GM19397 (cell line): ENCODE measurements at regions not wholly inside any gene's neighbourhood (a gene's known extent, or its start where the extent isn't known, plus 50 kb on each side); places are given as distances from the start of the nearest gene placed in this dataset.

Source experiments
- ATAC-seq: cut with Tn5 transposase; IDR thresholded peaks from one replicate; pipeline ENCODE4 v1.9.1; 2021; ENCODE audit warnings: mild to moderate bottlenecking, moderate library complexity; ENCODE audit not compliant: unreplicated experiment

DNA sequence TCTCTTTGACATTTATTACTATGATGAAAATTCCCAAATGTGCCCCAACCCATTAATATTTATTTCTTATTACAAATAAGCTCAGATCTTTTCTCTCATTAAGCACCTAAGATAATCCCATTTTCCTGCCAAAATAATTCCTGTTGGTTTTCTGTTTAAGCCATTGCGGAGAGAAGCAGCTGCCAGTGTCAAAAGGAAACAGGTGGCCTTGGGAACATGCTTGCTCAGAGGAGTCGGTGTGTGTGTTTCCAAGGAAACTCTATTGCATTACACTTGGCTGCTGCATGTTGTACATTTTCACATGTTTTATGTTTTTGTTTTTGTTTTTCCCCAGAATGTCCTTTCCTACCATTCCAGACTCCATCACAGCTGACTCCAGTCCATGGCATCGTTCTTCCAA lies 56.4 kb downstream of the CD24 start:
- no peak for ATAC-seq

DNA sequence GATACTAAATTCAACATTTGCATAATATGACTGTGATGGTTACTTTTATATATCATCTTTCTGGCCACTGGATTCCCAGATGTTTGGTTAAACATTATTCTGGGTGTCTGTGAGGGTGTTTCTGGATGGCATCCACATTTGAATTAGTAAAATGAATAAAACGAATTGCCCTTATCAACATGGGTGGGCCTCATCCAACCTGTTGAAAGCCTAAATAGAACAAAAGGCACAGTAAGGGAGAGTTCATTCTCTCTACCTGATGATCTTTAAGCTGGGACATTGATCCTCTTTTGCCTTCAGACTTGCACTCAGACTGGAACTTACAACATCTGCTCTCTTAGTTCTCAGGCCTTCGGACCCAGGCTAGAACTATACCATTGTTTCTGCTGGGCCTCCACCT lies 57.6 kb downstream of the CD24 start:
- no peak for ATAC-seq

DNA sequence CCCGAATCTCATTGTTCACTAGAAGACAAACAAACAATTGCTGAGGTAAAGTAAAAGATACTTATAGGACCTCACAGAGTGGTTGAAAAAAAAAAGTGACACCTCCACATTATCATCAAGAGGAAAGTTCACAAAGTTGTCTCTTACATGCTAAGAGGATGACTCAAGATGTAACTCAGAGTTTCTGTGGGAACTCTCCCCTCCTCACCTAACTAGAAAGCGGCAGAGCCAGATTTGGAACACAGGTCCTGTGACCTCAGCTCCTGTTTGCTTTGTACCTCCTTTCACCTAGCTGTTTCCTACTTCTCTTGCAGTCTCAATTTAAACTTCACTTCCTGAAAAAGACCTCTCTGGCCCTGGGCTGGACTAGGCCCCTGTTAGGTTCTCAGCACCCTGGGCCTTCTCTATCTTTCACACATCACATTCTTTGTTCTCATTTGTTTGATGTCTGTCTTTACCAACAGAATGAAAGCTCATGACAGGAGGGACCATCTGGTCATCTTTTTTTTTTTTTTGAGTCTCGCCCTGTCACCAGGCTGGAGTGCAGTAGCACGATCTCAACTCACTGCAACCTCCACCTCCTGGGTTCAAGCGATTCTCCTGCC lies 60.8 kb downstream of the CD24 start:
- no peak for ATAC-seq

DNA sequence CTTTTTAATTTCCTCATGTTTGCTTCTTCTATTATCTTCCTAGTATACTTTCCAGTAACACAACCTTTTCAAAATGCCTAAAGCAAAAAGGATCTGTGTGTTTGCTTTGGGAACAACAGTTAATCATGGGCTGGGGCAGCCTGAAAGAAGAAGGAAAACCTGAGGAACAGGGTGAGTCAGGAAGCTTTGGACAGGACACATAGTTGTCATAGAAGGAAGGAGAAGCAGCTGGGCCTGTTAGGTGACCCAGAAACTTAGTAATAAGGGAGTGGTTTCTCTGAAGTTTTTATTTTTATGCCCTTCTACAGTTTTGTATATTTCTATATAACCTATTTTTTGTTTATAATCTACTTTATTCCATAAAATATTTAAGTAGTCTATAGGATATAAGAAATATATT lies 61.4 kb downstream of the CD24 start:
- ATAC-seq, result no peak

DNA sequence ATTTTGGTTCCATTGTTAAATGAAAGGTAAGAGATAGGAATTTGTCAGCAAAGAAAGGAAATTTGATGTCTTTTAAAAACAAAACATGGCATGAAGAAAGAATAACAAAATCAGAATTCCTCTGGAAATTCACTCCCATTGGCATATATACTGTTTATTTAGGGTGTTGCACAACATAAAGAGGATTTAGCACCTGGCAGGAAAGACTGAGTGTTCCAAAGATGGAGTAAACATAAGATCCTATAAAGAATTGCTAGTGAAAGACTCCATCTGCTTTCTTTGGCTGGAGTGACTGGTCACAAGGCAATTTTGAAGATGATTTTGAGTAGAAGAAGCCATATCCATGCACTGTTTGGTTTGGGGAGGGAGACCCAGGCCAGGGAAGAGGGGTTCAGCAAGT lies 62.4 kb downstream of the CD24 start:
- ATAC-seq, result no peak

DNA sequence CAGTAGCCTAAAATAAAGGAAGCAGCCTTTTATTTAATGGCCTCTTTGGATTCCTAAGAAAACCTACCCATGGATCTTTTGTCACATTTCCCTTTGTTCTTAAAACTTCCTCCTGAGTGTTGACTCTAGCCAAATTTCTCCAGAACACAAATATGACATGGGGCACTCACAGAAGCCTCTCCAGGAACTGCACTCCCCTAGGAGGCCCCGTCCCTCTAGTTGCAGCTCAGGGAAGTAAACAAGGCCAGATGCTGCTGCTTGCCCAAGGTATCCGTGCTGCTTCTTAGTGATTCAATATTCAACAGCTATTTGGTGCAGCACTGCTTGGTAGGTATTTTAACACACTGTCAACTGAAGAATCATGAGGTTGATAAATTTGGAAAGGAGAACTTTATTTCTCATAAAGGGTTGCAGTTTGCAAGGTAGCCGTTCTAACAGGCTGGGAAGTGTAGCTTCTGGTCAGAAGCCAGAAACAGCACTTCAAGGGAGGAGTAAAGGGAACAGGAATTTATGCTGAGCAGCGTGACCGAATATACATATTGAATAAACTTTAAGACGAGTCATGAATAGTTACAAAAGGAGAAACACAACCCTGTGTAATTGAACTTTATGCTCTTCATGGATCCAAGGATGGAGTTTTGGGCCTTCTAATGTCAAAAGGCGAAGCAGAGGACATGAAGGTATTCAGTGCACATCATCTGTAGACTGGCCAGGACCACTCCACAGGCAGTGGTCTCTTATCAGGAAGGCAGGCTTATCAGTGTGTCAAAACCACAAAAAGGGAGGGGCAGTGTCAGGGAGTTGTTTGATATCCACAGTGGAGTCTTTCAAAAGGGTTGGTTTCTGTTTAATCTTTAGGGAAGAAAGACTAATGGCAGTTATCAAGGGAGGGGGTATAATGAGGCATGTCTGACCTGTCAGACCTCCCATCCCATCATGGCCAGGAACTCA lies 63.3 kb downstream of the CD24 start:
- ATAC-seq, result no peak

DNA sequence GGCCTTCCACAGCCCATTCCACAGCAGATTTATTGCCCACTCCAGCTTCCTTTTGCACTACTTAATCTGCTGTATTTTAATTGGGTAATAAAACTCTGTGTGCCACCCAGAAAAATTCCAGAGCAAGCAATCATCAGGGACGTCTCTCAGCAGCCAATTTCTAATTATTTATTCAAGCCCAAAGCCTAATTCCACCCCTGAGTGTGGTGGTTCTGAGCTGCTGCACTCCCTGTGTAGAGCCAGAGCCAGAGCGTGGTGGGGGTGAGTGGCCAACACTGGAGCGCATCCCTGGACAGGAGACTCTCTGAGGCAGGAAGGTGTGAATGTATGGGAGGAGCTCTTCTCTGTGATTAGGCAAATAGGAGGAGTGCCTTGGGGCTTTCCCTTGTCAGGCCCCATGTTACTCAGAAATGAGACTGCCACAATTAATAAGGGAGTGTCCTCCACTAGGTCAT lies 66.1 kb downstream of the CD24 start:
- no peak for ATAC-seq

DNA sequence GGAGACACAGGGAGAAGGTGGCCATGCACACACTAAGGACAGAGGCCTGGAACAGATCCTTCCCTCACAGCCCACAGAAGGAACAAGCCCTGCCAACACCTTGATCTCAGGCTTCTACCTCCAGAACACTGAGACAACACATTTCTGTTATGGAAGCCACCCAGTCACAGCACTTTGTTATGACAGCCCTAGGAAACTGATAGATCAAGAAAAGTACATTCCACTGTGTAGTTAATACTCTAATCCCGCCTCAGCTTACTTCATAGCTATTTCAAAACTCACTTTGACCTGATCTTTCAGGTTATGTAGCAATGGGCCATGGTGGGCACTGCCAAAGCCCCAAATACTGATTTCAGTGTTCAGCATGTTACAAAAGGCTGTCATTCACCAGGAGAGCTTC lies 66.8 kb downstream of the CD24 start:
- ATAC-seq, result no peak

DNA sequence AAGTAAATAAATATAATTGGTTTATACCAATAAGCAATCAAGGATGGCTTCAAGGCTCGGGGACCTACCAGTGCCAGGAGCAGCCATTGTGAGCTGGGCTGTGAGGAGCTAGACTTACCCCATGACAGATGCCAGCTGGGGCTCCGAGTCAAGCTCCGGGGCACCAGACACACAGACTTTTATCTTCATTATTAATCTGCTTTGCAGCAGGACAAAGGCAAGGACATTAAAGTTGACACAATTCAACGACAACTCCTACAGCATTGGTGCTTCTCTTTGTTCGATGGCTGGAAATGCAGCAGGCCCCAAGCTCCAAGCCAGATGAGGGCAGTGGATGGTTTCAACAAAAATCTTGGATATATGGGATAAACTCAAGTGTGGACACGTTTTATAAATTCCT lies 68.3 kb downstream of the CD24 start:
- no peak for ATAC-seq

DNA sequence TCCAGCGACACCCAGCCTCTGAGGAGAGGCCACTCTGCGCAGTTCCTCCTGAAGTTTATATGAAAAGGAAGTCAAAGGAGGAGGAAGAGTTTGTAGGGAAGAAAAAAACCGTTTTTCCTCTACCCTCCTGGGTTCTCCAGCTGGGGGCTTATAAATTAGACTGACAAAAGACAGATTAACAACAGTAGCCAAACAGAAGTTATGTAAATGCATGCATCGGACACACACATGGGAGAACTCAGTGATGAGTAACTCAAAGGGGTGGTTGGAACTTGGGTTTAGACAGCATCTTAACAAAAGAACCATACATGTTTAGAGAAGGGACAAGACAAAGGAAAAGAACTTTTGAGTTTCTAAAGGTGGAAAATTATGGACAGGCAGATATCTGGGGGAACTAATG lies 71.2 kb downstream of the CD24 start:
- no peak for ATAC-seq

DNA sequence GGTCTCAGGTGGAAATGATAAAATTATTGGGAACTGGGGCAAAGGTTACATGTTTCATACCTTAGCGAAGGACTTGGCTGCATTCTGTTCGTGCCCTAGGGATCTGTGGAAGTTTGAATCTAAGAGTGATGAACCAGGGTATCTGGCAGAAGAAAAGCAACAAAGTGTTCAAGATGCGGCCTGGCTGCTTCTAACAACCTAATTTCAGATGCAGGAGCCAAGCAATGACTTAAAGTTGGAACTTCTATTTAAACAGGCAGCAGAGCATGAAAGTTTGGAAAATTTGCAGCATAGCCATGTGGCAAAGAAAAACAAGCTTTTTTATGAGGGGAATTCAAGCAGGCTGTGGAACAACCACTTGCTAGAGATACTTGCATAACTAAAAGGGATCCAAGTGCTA lies 73.5 kb downstream of the CD24 start:
- no peak for ATAC-seq

DNA sequence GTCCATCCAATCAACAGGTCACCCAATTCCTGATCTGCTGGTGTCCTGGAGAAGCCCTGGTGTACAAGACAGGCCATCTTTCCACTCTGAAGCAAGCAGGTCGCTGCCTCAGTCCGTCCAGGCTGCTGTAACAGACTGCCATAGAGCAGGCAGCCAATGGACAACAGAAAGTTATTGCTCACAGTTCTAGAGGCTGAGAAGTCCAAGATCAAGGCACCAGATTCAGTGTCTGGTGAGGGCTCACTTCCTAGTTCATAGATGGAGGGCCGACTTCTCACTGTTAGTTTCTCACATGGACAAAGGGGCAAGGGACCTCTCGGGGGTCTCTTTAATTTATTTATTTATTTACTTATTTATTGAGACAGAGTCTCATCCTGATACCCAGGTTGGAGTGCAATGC lies 74.8 kb downstream of the CD24 start:
- no peak for ATAC-seq

DNA sequence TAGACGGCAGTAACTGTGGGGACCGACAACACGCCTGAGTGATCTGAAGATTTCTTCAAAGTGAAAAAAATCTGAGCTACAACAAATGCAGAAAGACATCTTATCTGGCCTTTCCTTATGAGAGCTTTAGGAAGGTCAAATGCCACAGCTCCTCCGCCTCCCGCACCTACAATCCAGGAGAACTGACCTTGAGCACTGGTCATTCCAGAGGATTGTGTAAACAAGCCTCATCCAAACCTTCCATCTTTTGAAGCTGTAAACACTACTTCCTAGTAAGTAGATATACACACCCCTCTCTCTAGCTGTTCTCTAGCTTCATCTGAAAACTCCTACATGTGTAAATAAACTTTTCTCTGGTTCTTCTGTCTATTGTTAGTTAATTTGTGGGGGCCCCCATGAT lies 76.9 kb downstream of the CD24 start:
- ATAC-seq, result no peak

DNA sequence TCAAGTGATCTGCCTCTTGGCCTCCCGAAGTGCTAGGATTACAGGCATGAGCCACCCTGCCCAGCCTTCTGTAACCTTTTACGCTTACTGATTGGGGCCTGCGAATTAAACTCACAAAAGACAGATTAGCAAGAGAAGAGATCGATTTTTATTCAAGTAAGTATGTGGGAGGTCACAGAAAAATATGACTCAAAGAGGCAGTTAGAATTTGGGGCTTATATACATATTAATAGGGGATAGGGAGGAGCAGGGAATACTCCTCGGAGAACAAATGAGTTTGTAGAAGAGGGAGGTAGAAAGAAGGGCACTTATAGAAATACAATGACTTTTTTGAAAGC lies 78.9 kb downstream of the CD24 start:
- no peak for ATAC-seq

DNA sequence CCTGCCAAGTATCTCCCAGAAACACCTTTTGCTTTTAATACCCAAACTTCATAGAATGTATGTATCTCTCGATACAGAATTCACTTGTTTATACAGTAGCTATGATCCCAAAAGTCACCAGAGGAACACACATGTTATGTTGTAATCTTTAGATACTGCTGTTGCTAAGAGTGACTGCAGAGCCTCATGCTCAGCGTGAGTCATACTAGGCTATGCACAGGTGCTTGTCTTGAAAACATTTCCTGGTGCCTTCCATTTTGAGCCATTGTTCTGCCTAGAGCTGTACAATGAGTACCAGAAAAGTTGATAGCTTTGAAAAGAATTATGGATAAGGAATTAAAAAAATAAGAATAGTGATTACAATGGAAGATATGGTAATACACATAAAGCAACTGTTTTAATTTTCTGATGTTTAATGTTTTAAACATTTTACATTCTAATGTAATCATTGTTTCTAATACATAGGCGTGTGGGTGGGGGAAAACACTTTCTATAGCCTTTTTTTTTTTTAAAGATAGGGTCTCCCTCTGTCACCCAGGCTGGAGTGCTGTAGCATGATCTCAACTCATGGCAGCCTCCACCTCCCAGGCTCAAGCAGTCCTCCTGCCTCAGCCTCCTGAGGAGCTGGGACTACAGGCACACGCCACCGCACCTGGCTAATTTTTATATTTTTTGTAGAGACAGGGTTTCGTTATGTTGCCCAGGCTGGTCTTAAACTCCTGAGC lies 79.4 kb downstream of the CD24 start:
- ATAC-seq, result no peak

DNA sequence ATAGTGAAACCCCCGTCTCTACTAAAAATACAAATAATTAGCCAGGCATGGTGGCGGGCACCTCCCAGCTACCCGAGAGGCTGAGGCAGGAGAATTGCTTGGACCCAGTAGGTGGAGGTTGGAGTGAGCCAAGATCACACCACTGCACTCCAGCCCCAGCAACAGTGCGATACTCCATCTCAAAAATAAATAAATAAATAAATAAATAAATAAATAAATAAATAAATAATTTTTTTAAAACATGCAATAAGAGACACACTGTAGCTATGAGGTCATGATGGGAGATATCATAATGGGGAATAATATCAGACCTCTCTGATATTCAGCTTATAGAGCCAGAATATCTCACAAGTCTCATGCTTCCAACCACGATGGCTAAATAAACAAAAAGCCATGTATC lies 82.3 kb downstream of the CD24 start:
- ATAC-seq, result no peak

DNA sequence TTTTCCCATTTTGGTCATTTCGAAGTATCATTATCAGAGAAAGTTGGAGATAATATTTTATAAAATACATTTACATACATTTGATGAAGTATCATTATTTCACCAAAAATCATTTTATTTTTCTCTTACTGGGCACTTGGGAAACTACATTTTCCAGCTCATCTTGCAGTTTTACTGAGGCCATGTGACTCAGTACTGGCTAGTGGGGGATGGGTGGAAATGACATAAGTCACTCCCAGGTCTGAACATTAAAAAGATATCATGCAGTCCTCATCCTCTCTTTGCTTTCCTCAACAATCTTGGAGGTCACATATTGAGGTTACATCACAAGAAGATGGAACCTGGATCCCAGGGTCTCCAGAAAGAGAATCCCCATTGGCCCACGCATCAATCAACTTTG lies 84.1 kb downstream of the CD24 start:
- ATAC-seq, result no peak

DNA sequence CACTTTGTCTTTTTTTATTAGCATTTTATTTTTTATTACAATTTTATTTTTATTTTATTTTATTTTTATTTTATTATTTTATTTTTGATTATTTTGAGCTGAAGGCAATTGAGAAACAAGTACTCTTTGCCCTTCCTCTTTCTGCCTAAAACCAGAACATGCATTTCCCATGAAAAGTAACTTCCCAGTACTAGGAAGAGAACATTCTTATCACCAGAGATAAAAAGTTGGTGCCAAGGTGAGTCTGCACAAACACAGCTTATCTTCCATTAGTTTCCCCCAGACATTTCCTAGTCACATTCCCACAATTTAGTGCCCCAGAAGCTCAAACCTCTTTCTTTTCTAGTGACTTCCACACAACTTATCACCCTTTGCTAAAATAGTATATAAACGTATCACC lies 84.8 kb downstream of the CD24 start:
- no peak for ATAC-seq

DNA sequence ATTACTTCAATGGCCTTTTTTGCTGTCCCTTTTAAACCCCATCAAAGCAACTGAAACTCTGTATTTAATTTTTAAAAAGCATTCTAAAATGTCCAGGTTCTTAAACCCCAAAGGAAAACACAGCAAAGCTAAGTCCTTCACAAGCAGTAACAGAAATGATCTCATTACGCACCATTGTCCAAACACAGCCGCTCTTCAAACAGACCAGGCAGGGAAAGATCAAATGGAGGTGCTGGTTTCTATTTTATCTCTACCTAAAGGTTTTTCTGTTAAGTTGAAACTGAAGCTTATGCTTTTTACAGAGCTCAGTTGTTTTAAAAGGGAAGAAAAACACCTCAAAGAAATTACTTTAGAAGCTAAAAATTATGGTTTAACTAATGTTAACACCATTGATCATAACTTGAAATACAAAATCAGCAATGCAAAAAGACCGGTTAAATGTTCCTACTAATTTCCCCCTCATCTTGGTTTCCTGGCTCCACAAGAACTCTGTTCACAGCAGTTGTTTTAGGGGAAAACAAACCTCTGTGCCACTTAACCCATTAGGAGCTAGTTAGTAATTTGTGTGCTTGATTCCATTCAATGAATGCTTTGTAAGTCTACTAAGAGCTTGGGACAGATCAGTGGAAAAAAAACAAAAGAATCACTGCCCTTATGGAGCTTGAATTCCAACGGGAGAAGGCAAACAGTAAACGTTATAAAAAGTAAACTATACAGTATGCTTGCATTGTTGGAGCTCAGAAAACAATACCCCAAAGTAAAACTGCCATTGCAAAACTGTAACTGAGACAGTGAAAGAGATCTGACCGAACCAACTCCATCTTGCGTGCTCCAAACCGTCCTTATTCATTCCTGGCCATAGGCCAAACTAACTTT lies 87.4 kb downstream of the CD24 start:
- ATAC-seq, result no peak

DNA sequence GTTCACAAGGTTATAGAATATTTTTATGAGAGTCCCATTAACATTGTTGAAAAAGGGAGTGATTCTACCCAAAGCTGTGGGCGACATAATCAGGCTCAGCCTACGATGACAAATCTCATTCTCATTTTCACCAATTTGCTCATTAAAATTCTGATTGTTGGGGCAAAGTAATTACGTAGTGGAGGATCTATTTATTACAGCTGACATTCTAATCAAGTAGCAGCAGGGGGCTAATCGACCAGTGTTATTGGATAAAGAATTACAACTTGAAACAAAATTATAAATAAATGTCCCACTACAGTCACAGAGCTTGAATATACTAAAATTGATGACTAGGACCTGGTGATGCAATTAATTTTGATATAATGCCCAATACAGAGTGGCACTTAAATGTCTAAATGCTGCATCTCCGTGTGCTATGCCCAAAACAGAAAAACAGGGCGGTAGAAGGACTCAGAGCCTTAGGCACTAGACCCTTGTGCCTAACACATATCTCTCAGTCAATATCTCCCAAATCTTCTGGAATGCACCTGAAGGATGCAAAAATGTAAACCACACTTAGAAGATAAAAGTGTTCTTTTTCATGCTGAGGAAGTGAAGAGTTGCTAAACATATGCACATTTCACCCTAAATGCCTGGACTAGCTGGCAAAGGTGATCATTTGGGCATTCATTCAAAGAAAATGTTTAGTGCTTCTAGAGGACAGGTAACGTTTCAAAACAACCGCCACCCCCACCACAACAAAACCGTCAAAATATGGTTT lies 88.3 kb downstream of the CD24 start:
- no peak for ATAC-seq
